ENCODE measurements at regions not wholly inside any gene's neighbourhood (a gene's known extent, or its start where the extent isn't known, plus 50 kb on each side); places are given as distances from the start of the nearest gene placed in this dataset.

DNA sequence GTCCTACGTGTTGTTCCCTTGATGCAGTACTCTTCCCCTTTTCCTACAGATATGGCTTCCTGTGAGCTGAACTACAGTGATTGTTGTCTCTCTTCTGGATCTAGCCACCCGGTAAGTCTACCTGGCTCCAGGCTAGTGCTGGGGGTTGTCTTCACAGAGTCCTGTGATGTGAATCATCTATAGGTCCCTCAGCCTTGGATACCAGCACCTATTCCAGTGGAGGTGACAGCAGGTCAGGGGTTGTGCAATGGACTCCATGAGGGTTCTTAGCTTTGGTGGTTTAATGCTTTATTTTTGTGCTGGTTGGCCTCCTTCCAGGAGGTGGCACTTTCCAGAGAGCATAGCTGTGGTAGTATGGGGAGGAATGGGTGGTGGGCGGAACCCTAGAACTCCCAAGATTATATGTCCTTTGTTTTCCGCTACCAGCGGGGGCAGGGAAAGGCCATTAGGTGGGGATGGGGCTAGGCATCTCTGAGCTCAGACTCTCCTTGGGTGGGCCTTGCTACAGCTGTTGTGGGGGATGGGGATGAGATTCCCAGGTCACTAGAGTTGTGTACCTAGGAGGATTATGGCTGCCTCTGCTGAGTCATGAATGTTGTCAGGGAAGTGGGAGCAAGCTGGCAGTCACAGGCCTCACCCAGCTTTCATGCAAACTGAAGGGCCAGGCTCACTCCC is 121.4 kb upstream of the ANKRD50 start:
- Histone ChIP-seq H4K20me1 (replicated peaks in 1 of 2; ENCODE audit: control insufficient read depth in 1 of 2, insufficient read depth in 2 of 2, low read length in 2 of 2) (no peaks in the 10 kb centered on the region), H2BK12ac (ENCODE audit: low read depth, low read length) (no peak overlapping the region), H3K23me2 (ENCODE audit: low read depth, low read length) (no peaks in the 10 kb centered on the region), H2BK20ac (ENCODE audit: low read length) (no peak overlapping the region), H3K18ac (ENCODE audit: extremely low read depth, low read length) (no peak overlapping the region), H3K27me3 (replicated peaks in 1 of 4; ENCODE audit: control insufficient read depth in 3 of 4, extremely low read depth in 1 of 4, insufficient read depth in 3 of 4, low read length in 3 of 4) (no peaks in the 10 kb centered on the region), H3K9me3 (ENCODE audit: insufficient read depth in 2 of 2, low read depth in 1 of 2, low read length in 1 of 2) (peaks cover 2 to 4% of the 10 kb centered on the region in 2 experiments; a peak in 3 of 4 replicates), H3K79me1 (ENCODE audit: low read depth, low read length) (no peaks in the 10 kb centered on the region), H3K79me2 (ENCODE audit: control insufficient read depth in 1 of 2, insufficient read depth in 2 of 2, low read length in 2 of 2) (no peaks in the 10 kb centered on the region), H4K91ac (replicated peaks; ENCODE audit: insufficient read length, low read length) (no peak overlapping the region), H3K14ac (ENCODE audit: insufficient read length) (no peak overlapping the region), H3K56ac (replicated peaks; ENCODE audit: insufficient read length, low read depth, low read length) (no peak overlapping the region), H2BK15ac (ENCODE audit: low read length) (no peak overlapping the region), H3K4me3 (ENCODE audit: extremely low read depth in 1 of 4, insufficient read depth in 2 of 4, low read depth in 3 of 4, low read length in 4 of 4) (no peak overlapping the region), H2AFZ (ENCODE audit: low read length) (no peak overlapping the region), H4K5ac (ENCODE audit: insufficient read length, low read depth, low read length) (no peak overlapping the region), H4K8ac (ENCODE audit: extremely low read depth, insufficient read depth, low read length) (no peak overlapping the region), H3K27ac (ENCODE audit: low read depth, low read length) (no peak overlapping the region), H3K9ac (replicated peaks in 1 of 4; ENCODE audit: extremely low read depth in 1 of 4, low read depth in 3 of 4, low read length in 3 of 4) (no peak overlapping the region), H3K4me2 (ENCODE audit: insufficient read depth in 1 of 2, low read depth in 2 of 2, low read length in 2 of 2) (no peak overlapping the region), H3K23ac (ENCODE audit: insufficient read length) (no peak overlapping the region), H2BK120ac (replicated peaks; ENCODE audit: low read depth, low read length) (no peak overlapping the region), H3K4me1 (replicated peaks in 1 of 4; ENCODE audit: control insufficient read depth in 3 of 4, insufficient read depth in 4 of 4, low read length in 3 of 4) (no peaks in the 10 kb centered on the region), H2AK5ac (ENCODE audit: low read depth, low read length) (no peak overlapping the region), H2BK5ac (ENCODE audit: low read depth, low read length) (no peak overlapping the region), H3K36me3 (ENCODE audit: control insufficient read depth in 2 of 4, insufficient read depth in 4 of 4, low read length in 3 of 4) (no peaks in the 10 kb centered on the region), H3K4ac (replicated peaks; ENCODE audit: insufficient read length, low read depth, low read length) (no peak overlapping the region)
- DNase-seq (ENCODE audit: low read depth in 1 of 2, low spot score in 2 of 2) (no peak), FAIRE-seq (no peak)
- 87% methylated on average over 5 of the region's 5 CpGs; no CpG with 5 or more reads in 1 of the 2 experiments for WGBS, 2 experiments (ENCODE audit: extremely low coverage in 1 of 2, insufficient coverage in 1 of 2, insufficient read length in 1 of 2, insufficient replicate concordance in 2 of 2, low coverage in 1 of 2, low lambda C conversion rate in 2 of 2, missing lambda C conversion rate in 1 of 2)
- no peak for TF ChIP-seq MAFK (IDR thresholded peaks at IDR 0.05; ENCODE audit: low read depth, low read length)
- TF ChIP-seq BCL11A (IDR thresholded peaks at IDR 0.05; ENCODE audit: low read depth in 2 of 2, low read length in 2 of 2): no peak
- no peak for TF ChIP-seq BACH1 (IDR thresholded peaks at IDR 0.05; ENCODE audit: low read length)
- no peak for TF ChIP-seq FOSL1 (IDR thresholded peaks at IDR 0.05; ENCODE audit: insufficient read depth, low read depth, low read length)
- TF ChIP-seq, protein P1, sequence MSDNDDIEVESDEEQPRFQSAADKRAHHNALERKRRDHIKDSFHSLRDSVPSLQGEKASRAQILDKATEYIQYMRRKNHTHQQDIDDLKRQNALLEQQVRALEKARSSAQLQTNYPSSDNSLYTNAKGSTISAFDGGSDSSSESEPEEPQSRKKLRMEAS (IDR thresholded peaks at IDR 0.05): no peak
- no peak for TF ChIP-seq NANOG (IDR thresholded peaks at IDR 0.05; ENCODE audit: insufficient read depth, low read depth, low read length, poor library complexity, severe bottlenecking)
- no peak for TF ChIP-seq RFX5 (IDR thresholded peaks at IDR 0.05; ENCODE audit: borderline replicate concordance, low read depth, low read length)
- no peak for TF ChIP-seq POLR2AphosphoS5 (IDR thresholded peaks at IDR 0.05; ENCODE audit: low read depth, low read length)
- CTCF ChIA-PET (ENCODE audit: partially characterized antibody): interaction anchor here (0.6 to 0.7 kb wide), 2 partner anchors 14 to 401 kb away, joined by 3 read pairs; no protein-coding TSS in a partner anchor
- POLR2A ChIA-PET (ENCODE audit: partially characterized antibody): no interaction called here

Data from H1 (cell line).